ENCODE measurements at regions not wholly inside any gene's neighbourhood (a gene's known extent, or its start where the extent isn't known, plus 50 kb on each side); places are given as distances from the start of the nearest gene placed in this dataset.

DNA sequence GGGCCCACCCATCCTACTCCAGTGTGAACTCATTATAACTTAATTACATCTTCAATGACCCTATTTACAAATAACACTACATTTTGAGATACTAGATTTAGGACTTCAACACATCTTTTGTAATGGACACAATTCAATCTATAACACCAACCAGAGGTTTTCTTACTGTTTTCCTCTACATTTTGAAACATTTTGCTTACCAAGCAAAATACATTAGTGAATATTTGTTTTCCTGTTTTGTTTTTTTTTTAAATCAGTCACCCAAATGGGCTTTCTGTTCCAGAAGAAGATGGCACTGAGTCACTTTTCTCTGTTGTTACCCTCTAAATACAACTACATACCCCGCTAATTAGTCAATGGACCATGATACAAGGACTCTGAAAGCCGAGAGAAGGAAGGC lies 69.2 kb upstream of the PRNP start:
- no peak for TF ChIP-seq POLR2AphosphoS5 (IDR thresholded peaks at IDR 0.05; ENCODE audit: low read depth, low read length)
- TF ChIP-seq POLR2A (IDR thresholded peaks at IDR 0.05; ENCODE audit: low read depth, low read length): no peak
- TF ChIP-seq POU2F2 (IDR thresholded peaks at IDR 0.05; ENCODE audit: low read depth, low read length): no peak
- TF ChIP-seq TAF1 (IDR thresholded peaks at IDR 0.05; ENCODE audit: low read depth, low read length): no peak
- no peak for TF ChIP-seq SPI1 (IDR thresholded peaks at IDR 0.05; ENCODE audit: low read depth, low read length)
